B cell (primary cell): ENCODE measurements at regions not wholly inside any gene's neighbourhood (a gene's known extent, or its start where the extent isn't known, plus 50 kb on each side); places are given as distances from the start of the nearest gene placed in this dataset.

Experiments
- ATAC-seq: fragments of 200-7000 bp; cut with Tn5 transposase; one replicate; pipeline ENCODE4 v1.10.0; 2021; ENCODE audit warnings: low read depth, mild to moderate bottlenecking, moderate number of reproducible peaks, moderate library complexity
- CTCF ChIA-PET: fragments of 350-600 bp; sonication (Branson Sonifier 250); formaldehyde crosslinking; loops from one replicate; lab custom pipeline; 2021; ENCODE audit warnings: antibody characterized with exemption, inconsistent platforms; lab: Charles Lee
- POLR2A ChIA-PET: fragments of 350-600 bp; sonication (Branson Sonifier 250); formaldehyde crosslinking; loops from one replicate; lab custom pipeline; 2021; ENCODE audit warnings: antibody characterized with exemption; lab: Charles Lee
- DNase-seq: peaks from one replicate; pipeline ENCODE4 v3.0.0; 2013
- H2AFZ ChIP-seq: 2 replicates; pipeline ENCODE4 v1.6.1; 2012; ENCODE audit warnings: mild to moderate bottlenecking, low read depth, low read length; ENCODE audit not compliant: insufficient read depth, poor library complexity, severe bottlenecking
- H3K27ac ChIP-seq, 2 donors: 1 replicate in 1 of 2; 2 replicates in 1 of 2; pipeline ENCODE4 v1.5.1; 2012 to 2013; ENCODE audit warnings: low read length in 2 of 2, mild to moderate bottlenecking in 2 of 2, moderate library complexity in 1 of 2
- H3K27me3 ChIP-seq, 4 experiments: fragments of 200-600 bp in 1 of 4; sonication (generic) in 1 of 4; replicated peaks in 1 of 4; 1 replicate in 2 of 4; 2 replicates in 2 of 4; pipeline versions ENCODE4 v1.6.1 to v1.7.0; 2013 to 2016; ENCODE audit warnings: low read length in 3 of 4, mild to moderate bottlenecking in 2 of 4, mixed read lengths in 1 of 4, moderate library complexity in 1 of 4; ENCODE audit not compliant: insufficient read depth in 4 of 4, control insufficient read depth in 3 of 4; ENCODE audit errors: control extremely low read depth in 1 of 4
- H3K36me3 ChIP-seq, 2 experiments: replicated peaks in 1 of 2; 1 replicate in 1 of 2; 2 replicates in 1 of 2; pipeline versions ENCODE4 v1.6.1 to v1.7.1; 2013; ENCODE audit warnings: low read length in 1 of 2; ENCODE audit not compliant: insufficient read depth in 2 of 2, control insufficient read depth in 1 of 2; ENCODE audit errors: control extremely low read depth in 1 of 2, extremely low read depth in 1 of 2
- H3K4me1 ChIP-seq, 2 donors: fragments of 200-600 bp in 1 of 2; sonication (generic) in 1 of 2; 1 replicate in 1 of 2; 2 replicates in 1 of 2; pipeline versions ENCODE4 v1.5.1 to v1.6.1; 2013 to 2017; ENCODE audit warnings: low read length in 2 of 2; ENCODE audit not compliant: control insufficient read depth in 2 of 2, insufficient read depth in 2 of 2
- H3K4me2 ChIP-seq: replicated peaks from 2 replicates; pipeline ENCODE3; 2012; ENCODE audit warnings: mild to moderate bottlenecking, low read depth, low read length; ENCODE audit not compliant: poor library complexity, severe bottlenecking
- H3K4me3 ChIP-seq, 5 experiments: fragments of 200-600 bp in 1 of 5; sonication (generic) in 1 of 5; 1 replicate in 3 of 5; 2 replicates in 2 of 5; pipeline versions ENCODE4 v1.5.1 to v1.7.0; 2011 to 2016; ENCODE audit warnings: low read length in 4 of 5, mild to moderate bottlenecking in 4 of 5, low read depth in 2 of 5, control low read depth in 1 of 5, moderate library complexity in 1 of 5; ENCODE audit not compliant: insufficient read depth in 1 of 5; ENCODE audit errors: control extremely low read depth in 1 of 5, extremely low read depth in 1 of 5
- H3K79me2 ChIP-seq: fragments of 200-600 bp; sonication (generic); one replicate; pipeline ENCODE4 v1.6.0; 2016; ENCODE audit warnings: low read length; ENCODE audit not compliant: control insufficient read depth, insufficient read depth
- H3K9ac ChIP-seq: fragments of 200-600 bp; sonication (generic); 2 replicates; pipeline ENCODE4 v1.6.1; 2017; ENCODE audit warnings: mild to moderate bottlenecking, low read length, moderate library complexity
- H3K9me3 ChIP-seq, 3 donors: one replicate each; pipeline versions ENCODE4 v1.6.1 to v1.7.1; 2013; ENCODE audit warnings: low read length in 2 of 3; ENCODE audit not compliant: control insufficient read depth in 2 of 3, insufficient read depth in 1 of 3; ENCODE audit errors: control extremely low read depth in 1 of 3
- H4K20me1 ChIP-seq: 2 replicates; pipeline ENCODE4 v1.6.0; 2012; ENCODE audit warnings: mild to moderate bottlenecking, low read length; ENCODE audit not compliant: insufficient read depth, control insufficient read depth, poor library complexity, severe bottlenecking
- H3K27ac Mint-ChIP-seq: one replicate; pipeline ENCODE4 v1.8.0; 2021; ENCODE audit warnings: mixed read lengths
- H3K27me3 Mint-ChIP-seq: one replicate; pipeline ENCODE4 v1.8.0; 2021; ENCODE audit warnings: mixed read lengths
- H3K4me1 Mint-ChIP-seq: one replicate; pipeline ENCODE4 v1.8.0; 2021; ENCODE audit warnings: mixed read lengths
- H3K4me3 Mint-ChIP-seq: one replicate; pipeline ENCODE4 v1.8.0; 2021; ENCODE audit warnings: mixed read lengths
- H3K9me3 Mint-ChIP-seq: one replicate; pipeline ENCODE4 v1.8.0; 2022; ENCODE audit warnings: mixed read lengths; ENCODE audit not compliant: insufficient read depth
- EZH2 ChIP-seq: IDR thresholded peaks from 2 replicates; pipeline ENCODE4 v1.6.1; 2012; ENCODE audit warnings: borderline replicate concordance, low read depth, mild to moderate bottlenecking, moderate library complexity, low read length; ENCODE audit not compliant: insufficient read depth, poor library complexity, severe bottlenecking
- WGBS: methylation state at CpG from one replicate; pipeline ENCODE4 v1.1.5; 2013; ENCODE audit warnings: missing lambda C conversion rate; ENCODE audit not compliant: insufficient coverage; 5-methylcytosine and 5-hydroxymethylcytosine counted together
- intact Hi-C: fragments of 100-400 bp; cut with micrococcal nuclease; formaldehyde crosslinking; loops from one replicate; pipeline ENCODE4 v1.10.0; 2022
- TF ChIP-seq, protein P1 (sequence below): fragments of 200-600 bp; IDR thresholded peaks from one replicate; pipeline ENCODE4 v1.8.0; 2022; ENCODE audit warnings: antibody characterized with exemption, mild to moderate bottlenecking

- no peak overlapping the region for H3K4me2 ChIP-seq
- H3K36me3 ChIP-seq, result no peaks in the 10 kb centered on the region
- no peaks in the 10 kb centered on the region for H3K27me3 ChIP-seq
- no peak overlapping the region for H3K4me3 Mint-ChIP-seq
- H3K27ac ChIP-seq, result no peak overlapping the region
- H3K9me3 Mint-ChIP-seq, result peaks cover 3% of the 10 kb centered on the region
- intact Hi-C loops, result no loop called here
- CTCF ChIA-PET, result no interaction called here
- H3K4me3 ChIP-seq, result no peak overlapping the region
- POLR2A ChIA-PET, result no interaction called here
- WGBS, result no CpG with 5 or more reads among the region's 1 CpG
- ATAC-seq, result no peak
- no peaks in the 10 kb centered on the region for H3K27me3 Mint-ChIP-seq
- H3K4me1 ChIP-seq, result no peaks in the 10 kb centered on the region
- H3K79me2 ChIP-seq, result no peaks in the 10 kb centered on the region
- TF ChIP-seq, protein P1, sequence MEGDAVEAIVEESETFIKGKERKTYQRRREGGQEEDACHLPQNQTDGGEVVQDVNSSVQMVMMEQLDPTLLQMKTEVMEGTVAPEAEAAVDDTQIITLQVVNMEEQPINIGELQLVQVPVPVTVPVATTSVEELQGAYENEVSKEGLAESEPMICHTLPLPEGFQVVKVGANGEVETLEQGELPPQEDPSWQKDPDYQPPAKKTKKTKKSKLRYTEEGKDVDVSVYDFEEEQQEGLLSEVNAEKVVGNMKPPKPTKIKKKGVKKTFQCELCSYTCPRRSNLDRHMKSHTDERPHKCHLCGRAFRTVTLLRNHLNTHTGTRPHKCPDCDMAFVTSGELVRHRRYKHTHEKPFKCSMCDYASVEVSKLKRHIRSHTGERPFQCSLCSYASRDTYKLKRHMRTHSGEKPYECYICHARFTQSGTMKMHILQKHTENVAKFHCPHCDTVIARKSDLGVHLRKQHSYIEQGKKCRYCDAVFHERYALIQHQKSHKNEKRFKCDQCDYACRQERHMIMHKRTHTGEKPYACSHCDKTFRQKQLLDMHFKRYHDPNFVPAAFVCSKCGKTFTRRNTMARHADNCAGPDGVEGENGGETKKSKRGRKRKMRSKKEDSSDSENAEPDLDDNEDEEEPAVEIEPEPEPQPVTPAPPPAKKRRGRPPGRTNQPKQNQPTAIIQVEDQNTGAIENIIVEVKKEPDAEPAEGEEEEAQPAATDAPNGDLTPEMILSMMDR, result no peak
- no peak for TF ChIP-seq EZH2
- no peak overlapping the region for H2AFZ ChIP-seq
- no peak for DNase-seq
- H3K27ac Mint-ChIP-seq, result no peak overlapping the region
- H3K4me1 Mint-ChIP-seq, result no peaks in the 10 kb centered on the region
- H4K20me1 ChIP-seq, result no peaks in the 10 kb centered on the region
- H3K9ac ChIP-seq, result no peak overlapping the region
- no peaks in the 10 kb centered on the region for H3K9me3 ChIP-seq
Observed at GRCh38 chr13:86810361-86810760, 860.8 kb upstream of the SLITRK5 start.

DNA sequence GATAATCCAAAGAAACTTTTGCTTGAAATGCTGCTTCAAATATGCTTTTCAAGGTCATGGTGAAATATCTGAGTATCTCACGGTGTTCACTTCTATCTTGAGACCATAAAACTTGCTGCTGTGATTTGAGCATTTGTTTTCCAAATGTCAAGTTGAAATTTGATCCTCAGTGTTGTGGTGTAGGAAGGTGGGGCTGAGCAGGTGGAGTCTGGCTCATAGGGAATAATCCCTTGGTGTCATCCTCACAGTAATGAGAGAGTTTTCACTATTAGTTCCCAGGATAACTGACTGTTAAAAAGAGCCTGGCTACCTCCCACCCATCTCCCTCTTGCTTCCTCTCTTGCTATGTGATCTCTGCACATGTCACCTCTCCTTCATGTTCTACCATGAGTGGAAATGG lies 858.0 kb upstream of the SLITRK5 start:
- Histone ChIP-seq H3K36me3 (no peaks in the 10 kb centered on the region), H3K9me3 (no peaks in the 10 kb centered on the region), H3K79me2 (no peaks in the 10 kb centered on the region), H3K4me3 (no peak overlapping the region), H4K20me1 (no peaks in the 10 kb centered on the region), H3K4me1 (no peaks in the 10 kb centered on the region), H2AFZ (no peak overlapping the region), H3K27me3 (no peaks in the 10 kb centered on the region), H3K9ac (no peak overlapping the region), H3K4me2 (no peak overlapping the region), H3K27ac (no peak overlapping the region)
- no peaks in the 10 kb centered on the region for H3K4me1 Mint-ChIP-seq
- no peak for DNase-seq
- TF ChIP-seq, protein P1, result no peak
- no peak for TF ChIP-seq EZH2
- ChIA-PET POLR2A (no interaction called here), CTCF (no interaction called here)
- no peak overlapping the region for H3K4me3 Mint-ChIP-seq
- no peak overlapping the region for H3K27ac Mint-ChIP-seq
- peaks cover 4% of the 10 kb centered on the region for H3K9me3 Mint-ChIP-seq
- ATAC-seq, result no peak
- intact Hi-C loops, result no loop called here
- WGBS, result 29% methylated on average over 1 of the region's 1 CpG
- H3K27me3 Mint-ChIP-seq, result no peaks in the 10 kb centered on the region
